Renal cortical epithelial cell (primary cell): ENCODE measurements at regions not wholly inside any gene's neighbourhood (a gene's known extent, or its start where the extent isn't known, plus 50 kb on each side); places are given as distances from the start of the nearest gene placed in this dataset.
A peak's percentile ranks its signal among the peaks of the same experiment; 100 is the strongest.
"Not testable (repeated sequence)": the region's sequence is repeated elsewhere in the genome, so short reads cannot be mapped to it uniquely, and the experiment has no call there.

Experiments used
- DNase-seq: peaks from one replicate; pipeline ENCODE4 v3.0.0-alpha.2; 2011; ENCODE audit warnings: low read depth

DNA sequence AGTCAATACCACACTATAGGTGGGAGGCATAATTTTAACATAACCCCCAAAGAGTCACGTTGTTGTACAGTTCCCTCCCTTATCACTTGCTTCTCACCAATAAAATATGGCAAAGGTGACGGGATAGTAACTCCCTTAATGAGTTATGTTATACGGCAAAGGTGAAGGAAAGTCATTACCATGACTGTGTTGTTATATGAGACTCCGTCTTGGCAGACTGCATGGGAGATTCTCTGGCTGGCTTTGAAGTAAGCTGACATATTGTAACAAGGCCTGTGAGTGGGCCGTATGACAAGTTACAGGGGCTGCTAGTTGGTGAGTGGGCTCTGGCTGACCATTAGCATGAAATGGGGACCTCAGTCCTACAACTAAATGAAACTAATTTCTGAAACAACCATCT, 366.4 kb upstream of the FTMT start:
- no peak for DNase-seq

DNA sequence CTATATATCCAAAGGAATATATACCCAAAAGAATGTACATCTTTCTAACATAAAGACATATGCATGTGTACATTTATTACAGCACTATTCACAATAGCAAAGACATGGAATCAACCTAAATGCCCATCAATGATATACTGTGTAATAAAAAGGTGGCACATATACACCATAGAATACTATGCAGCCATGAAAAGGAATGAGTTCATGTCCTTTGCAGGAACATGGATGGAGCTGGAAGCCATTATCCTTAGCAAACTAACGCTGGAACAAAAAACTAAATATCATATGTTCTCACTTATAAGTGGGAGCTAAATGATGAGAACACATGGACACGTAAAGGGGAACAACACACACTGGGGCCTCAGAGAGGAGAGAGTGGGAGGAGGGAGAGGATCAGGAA, 365.7 kb upstream of the FTMT start:
- DNase-seq = not testable (repeated sequence)

DNA sequence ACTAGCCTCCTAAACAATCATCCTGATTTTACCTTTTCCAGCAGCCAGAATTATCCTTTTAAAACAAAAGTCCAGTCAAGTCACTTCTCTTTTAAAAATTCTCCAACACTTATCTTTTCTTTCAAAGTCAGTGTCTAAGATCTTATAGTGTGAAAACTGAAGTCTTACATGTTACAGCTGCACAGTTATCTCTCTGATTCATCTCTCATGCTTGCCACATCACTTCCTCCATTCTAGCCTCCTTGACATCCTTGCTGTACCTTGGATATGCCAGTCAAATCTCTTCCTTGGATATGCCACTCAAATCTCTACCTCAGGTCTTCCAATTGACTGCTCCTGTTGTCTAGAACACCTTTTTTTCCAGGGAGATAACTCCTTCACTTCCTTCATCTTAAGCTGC, 361.7 kb upstream of the FTMT start:
- DNase-seq = no peak

DNA sequence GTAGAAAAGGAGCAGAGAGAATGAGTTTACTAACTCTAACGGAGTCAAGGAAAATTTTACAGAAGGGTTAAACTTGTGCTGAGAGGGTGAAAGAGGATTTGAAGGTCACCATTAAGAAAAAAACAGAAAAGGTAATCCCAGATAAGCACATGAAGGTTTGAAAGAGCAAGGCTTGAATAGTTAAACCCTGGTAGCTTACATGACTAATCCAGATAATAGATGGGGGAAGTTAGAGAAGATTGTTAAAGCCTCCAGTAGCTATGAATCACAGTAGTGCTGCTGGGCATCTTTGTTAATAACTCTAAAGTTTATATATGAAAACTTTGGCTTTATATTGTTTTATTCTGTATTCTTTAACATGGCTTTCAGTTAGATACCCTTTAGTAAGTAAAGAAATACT, 354.5 kb upstream of the FTMT start:
- DNase-seq = peak; percentile 59

DNA sequence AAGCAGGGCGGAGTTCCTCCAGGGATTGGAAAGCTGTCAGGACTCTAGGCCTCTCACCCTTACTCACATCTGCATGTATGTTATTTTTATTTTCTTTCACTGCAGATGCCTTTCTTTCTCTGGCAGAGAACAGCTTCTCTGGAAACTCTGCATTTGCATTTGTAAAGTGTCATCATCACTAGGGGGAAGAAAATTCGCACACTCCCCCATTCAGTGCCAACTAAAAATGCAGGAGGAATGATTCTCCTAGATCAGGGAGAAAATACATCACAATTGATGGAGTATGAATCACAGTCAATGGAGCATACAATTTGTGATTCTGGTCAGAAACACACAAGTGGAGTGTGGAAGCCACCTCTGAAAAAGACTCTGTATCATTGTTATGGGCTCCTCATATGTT, 351.4 kb upstream of the FTMT start:
- DNase-seq = peak; percentile 82

DNA sequence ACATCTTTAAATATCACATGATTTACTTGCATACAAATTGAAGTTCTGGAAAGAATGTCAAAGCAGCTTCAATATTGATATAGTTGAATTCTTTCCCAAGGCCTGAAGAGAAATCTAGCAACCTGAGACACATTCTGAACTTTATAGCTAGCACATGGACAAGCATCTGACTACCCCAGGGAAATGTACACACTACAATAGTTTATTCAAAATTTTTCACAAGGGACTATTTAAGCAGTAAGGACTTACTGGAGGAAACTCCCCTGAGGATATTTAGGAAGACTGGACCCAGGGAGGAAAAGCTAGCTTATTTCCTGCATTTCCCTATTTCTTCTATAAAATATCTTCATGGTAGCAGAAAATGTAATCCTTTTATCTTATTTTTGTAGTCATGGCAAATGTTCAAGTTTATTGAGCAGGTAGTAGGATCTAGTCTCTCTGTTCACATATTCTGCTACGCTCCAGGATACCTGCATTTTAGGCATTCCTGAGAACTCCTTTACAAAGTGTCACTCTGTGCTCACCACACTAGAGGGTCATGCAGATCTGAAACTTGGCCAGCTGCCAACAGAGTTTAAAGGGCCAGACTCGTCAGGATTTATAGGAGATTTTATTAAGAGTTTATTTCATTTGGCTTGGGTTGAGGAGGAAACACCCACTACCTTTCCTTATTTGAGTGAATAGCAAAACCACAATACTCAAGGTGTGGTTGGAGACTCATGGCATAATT, 348.4 kb upstream of the FTMT start:
- DNase-seq = peak; percentile 50

DNA sequence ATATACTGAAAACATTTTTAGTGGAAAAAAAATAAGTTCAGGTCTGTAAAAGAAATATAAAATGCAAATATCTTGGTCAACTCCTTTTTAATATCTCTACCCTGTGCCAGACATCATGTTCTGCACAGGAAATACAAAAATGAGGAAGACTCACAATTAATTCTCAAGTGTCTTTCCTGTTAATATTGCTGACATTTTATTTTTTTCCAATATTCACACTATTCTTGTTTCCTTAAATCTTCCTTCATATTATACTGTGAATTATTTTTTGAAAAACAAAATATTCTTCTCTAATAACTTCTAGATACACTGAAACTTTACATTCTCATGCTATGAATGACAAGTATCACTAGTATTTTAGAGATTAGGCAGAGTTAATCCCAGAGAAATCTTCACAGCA, 334.7 kb upstream of the FTMT start:
- DNase-seq = no peak

DNA sequence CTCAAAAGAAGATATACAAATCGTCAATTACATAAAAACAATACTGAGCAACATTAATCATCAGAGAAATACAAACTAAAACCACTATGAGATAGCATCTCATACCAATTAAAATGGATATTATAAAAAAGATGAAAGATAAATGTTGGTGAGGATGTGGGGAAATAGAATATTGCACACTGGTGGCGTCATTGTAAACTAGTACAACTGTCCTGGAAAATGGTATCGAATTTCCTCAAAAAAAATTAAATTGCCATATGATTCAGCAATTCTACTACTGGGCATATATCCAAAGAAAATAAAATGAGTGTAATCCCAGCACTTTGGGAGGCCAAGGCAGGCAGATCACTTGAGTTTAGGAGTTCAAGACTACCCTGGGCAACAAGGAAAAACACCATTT, 326.0 kb upstream of the FTMT start:
- no peak for DNase-seq

DNA sequence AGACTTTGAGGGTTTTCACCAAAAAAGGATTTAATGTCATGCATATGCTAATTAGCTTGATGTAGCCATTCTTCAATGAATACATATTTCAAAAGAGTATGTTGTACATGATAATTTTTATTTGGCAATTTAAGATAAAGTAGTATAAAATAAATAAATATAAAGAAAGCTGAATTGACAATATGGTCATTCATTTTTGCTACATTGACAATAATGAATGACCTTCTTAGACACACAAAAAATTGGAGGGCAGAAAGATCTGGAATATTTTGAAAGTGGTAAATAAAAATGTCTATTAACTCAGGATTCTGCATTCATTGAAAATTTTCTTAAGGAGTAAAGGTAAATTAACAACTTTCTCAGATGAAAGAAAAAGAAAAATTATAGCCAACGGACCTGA, 324.8 kb upstream of the FTMT start:
- no peak for DNase-seq

DNA sequence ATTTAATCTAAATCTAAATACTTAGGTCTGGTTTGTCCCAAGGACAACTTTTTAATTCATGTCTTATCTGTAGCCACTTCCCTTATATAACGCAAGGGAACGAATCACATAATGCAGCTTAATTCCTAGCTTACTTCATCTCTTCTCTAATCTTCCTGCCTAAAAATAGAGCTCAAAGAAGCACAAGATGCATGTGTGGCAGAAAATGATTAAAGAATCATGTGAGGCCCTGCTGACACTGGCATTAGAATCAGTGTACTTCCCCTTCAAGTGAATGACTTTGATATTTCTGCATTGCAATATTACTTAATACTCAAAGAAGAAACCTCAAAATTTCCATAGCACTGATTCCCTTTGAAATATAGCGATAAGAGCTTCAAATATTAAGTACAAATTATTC, 317.9 kb upstream of the FTMT start:
- no peak for DNase-seq

DNA sequence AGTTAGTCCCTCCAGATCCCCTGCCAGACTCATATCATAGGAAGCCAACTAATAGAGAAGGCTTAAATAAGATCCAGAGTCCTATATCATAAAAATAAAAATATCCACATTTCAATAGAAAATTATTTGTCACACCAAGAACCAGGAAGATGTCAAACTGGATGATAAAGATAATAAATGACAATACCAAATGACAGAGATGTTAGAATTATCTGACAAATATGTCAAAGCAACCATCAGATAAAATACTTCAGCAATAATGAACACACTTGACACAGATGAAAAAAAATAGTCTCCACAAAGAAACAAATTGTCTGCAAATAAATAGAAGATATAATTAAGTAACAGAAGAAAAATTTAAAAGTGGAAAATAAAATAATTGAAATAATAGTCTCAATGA, 300.7 kb upstream of the FTMT start:
- no peak for DNase-seq

DNA sequence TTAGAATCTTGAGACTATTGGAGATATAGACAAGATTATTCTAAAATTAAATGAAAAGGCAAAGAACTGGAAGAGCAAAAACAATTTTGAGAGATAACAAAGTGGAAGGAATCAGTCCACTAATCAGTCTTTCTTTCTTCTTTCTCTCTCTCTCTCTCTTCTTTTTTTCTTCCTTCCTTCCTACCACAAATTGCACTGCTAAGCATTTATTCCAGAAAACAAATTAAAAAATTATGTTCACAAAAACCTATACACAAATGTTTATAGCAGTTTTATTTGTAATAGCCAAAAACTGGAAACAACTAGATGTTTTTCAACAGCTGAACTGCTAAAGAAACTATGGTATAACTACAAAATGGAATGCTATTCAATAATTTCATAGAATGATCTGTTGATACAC, 291.9 kb upstream of the FTMT start:
- DNase-seq = no peak

DNA sequence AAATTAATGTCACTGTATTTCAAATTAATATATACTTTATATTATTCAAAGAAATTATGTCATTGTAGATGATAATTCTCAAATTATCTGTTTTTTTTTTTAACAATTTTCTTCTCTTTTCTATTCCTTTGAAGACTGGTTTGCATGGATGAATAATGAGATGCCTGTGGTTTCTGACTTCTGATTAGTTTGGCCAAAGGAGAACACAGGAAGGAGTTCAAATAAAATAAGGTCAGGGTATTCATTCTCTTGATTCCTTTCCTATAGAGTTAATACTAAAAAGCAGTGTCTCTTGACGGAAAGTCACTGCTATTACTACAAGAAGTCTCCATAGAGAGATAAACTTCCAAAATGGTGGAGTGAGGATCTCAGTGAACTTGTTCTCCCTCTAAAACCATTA, 279.6 kb upstream of the FTMT start:
- peak; percentile 1 for DNase-seq

DNA sequence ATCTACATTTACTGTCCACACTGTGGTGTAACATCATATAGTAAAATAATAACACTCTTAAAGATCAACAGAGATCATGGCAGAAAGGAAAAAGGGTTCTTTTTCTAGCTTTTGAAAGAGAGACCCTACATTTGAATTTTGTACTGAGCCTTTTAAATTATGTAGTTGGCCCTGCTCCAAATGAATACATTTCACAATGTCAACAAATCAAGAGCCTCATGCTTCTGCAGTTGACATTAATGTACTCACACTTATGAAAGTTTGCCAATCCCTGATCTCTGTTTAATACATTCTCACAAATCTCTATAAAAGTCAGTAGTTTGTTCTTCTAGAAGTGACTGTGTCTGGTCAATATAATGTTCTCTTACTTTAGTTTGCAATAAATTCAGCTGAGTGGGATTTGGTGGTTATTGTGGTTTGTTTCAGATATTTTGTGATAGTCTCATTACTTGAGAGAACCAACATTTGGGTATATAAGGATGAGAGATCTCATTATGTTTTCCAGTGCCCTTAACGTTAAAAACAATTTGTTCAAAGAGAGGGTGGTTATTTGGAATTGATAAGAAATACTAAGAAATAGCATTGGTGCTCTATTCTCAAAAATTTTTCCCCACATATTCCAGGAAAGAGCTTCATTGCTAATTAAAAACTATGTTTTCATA, 277.8 kb upstream of the FTMT start:
- no peak for DNase-seq

DNA sequence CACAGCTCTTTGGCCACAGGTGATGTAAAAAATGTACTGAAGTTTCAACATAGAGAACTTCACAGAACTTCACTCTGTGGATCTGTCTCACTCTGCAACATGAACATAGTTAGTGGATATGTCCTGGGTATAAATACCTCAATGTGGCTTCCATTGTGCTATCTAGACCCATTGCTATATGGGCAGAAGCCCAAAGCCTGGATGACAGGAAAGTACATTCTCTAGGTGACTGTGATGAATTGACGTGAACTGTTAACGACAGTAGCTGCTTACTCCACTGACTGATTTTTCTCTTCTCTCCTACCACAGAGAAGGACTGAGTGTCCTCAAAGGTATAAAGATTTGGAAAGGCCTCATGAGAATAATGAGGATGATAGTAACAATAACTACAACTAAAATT, 270.1 kb upstream of the FTMT start:
- DNase-seq = no peak

DNA sequence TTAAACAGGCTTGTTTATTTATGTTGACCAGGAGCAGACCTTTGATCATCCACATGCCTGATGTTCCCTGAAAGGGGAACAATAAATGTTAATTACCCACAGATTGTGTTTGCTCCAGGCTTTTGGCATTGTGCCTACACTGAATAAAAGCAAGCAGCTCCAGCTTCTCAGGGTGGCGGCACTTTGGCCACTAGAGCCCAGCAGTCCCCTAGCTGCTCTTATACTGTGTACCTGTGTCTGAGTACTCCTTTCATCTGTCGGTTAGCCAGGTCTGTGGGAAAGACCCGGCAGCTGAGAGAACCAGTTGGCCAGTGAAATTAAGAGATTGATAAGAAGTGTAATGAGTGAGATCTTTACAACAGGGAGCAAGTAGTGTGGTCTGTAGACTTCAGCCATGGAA, 254.8 kb upstream of the FTMT start:
- DNase-seq = no peak

DNA sequence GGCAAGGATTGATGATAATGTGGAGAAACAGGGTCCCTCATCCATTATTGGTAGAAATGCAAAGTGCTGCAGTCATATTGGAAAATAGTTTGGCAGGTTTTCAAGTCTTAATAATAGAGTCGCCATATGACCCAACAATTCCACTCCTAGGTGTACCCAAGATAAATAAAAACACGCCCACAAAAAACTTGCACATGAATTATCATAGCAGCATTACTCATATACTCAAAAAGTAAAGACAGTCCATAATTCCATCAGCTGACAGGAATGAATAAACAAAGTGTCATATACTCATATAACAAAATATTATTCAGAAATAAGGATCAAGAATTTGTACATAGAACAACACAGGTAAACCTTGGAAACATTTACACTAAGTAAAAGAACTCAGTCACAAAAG, 242.9 kb upstream of the FTMT start:
- DNase-seq = no peak

DNA sequence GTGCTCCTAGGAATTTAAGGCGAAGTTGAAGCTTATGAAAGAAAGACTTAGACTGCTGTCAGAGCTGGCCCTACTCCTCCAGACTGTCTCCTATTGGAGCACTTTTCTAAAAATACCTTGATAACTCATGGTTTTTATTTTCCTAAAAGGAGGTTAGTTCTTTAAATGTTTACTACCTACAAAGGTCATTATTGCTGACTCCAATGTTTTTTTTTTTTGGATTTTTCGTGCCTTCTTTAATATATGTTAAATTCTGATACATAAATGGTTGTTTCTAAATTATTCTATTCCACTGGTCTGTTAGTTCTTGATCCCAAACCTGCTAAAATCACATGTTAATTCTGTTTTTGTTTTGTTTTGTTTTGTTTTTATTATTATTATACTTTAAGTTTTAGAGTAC, 227.6 kb upstream of the FTMT start:
- DNase-seq = no peak

DNA sequence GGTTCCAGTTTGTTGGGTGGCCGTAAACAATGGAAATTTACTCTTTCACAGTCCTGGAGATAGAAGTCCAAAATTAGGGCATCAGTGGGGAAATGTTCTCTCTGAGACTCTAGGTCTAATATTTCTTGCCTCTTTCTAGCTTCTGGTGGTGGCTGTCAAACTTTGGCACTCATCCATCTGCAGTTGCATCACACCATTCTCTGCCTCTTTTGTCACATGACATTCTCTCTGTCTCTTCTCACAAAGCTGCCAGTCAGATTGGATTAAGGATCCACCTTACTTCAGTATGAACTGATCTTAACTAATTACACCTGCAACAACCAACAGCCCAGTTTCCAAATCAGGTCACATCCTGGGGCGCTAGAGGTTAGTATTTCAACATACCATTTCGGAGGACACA, 222.9 kb upstream of the FTMT start:
- DNase-seq = peak; percentile 16

DNA sequence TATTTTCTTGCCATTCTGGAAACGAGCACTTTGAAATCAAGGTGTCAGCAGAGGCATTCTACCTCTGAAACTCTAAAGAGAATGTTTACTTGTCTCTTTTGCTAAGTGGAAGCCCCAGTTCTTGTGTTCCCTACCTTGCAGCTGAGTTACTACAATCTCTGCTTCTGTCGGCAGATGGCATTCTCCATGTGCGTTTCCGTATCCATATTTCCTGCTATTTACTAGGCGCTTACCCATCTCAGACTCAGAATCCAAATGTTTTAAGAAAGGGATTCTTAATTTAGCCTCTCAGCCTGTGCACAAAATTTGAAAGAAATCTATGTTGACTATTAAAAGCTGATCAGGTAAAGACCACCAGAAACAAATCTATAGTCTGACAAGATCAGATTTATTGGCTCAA, 221.3 kb upstream of the FTMT start:
- DNase-seq = peak; percentile 36

DNA sequence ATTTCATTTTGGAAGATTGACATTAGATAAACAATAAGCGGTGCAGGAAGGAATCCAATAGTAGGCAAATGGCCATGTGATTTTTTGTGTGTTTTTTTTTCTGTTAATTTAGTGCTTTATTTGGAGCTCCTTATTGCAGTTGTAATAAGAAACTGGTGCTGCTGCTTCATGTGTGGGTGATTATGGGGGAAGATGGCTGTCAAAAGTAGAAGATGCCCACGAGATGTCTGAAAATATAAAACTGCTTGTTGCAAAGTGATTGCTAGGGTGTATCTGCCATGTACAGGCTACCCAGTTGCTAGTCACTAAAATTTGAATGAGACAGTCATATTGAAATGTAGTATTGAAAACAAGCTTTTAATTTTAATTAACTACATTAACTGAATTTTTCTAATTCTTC, 216.7 kb upstream of the FTMT start:
- DNase-seq = no peak

DNA sequence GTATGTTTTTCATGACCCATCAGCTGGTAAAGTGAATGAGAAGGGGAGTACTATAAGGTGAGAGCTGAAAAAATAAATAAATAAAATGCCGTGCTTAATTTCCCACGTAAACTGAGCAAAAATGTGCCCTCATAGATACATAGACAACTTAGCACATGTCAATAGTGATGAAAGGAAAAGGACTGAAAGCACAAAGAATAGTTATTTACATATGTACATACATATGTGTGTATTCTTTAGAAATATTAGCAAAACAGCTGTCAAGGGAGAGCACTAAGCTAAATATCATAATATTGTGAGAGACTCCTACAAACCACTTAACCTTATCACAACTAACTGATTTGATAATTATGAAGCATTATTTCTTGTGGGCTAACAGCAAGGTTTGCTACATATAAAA, 213.6 kb upstream of the FTMT start:
- no peak for DNase-seq

DNA sequence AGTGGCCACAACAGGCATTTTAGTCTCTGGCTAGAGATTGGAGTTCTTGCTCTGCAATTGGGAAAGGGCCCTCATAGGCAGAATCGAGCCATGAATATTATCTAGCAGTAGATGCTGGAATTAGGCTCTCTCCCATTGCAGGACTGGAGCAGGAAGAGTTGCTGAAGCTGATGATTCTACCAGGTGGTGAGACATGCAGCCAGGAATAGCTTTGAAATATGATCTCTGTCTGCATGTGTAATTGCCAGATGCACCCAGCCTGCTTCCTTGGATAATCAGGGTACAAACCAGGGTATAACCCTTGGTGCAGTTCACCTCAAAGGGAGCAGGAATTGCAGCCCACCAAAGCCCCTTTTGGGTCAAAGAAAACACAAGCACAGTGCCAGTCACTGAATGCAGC, 211.4 kb upstream of the FTMT start:
- no peak for DNase-seq

DNA sequence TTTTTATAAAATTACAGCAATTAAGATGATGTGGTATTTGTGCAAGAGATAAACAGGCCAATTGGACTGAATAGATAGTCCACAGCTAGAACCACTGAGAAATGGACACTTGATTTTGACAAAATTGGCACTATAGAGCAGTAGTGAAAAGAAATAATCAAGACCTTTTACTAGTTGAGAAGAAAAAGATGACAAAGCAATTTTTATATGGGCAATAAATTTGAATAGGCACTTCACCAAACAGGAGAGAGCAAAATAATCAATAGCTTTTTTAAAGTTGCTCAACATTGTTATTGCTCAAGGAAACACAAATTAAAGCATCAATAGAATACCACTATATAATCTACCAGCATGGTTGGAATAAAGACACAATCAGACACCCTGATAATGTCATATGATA, 193.5 kb upstream of the FTMT start:
- no peak for DNase-seq
